GM12878 (cell line): ENCODE measurements at regions not wholly inside any gene's neighbourhood (a gene's known extent, or its start where the extent isn't known, plus 50 kb on each side); places are given as distances from the start of the nearest gene placed in this dataset.

Experiments used
- ATAC-seq: fragments of 200-7000 bp; cut with Tn5 transposase; 3 replicates; pipeline ENCODE4 v1.9.1; 2020; ENCODE audit warnings: mild to moderate bottlenecking, moderate library complexity
- BruUV-seq: library from RNA; stranded (reverse); fragments of 400-500 nt; replicated peaks from 2 replicates; lab custom pipeline; 2021; lab: Mats Ljungman, UMichigan
- CTCF ChIA-PET: fragments of 300-600 bp; sonication (Branson Sonifier 250); formaldehyde crosslinking; extraction: SDS; loops from one replicate; lab custom pipeline; 2021; ENCODE audit warnings: inconsistent platforms; lab: Yijun Ruan, JAX
- POLR2A ChIA-PET: fragments of 350-600 bp; formaldehyde crosslinking; extraction: SDS; loops from one replicate; lab custom pipeline; 2021; ENCODE audit warnings: inconsistent platforms; lab: Charles Lee
- RAD21 ChIA-PET: fragments of 300-600 bp; sonication (Branson Sonifier 250); formaldehyde crosslinking; loops from one replicate; lab custom pipeline; 2023; ENCODE audit warnings: antibody characterized with exemption; ENCODE audit not compliant: unreplicated experiment; lab: Charles Lee
- SMC1A ChIA-PET: fragments of 300-600 bp; sonication (Branson Sonifier 250); formaldehyde crosslinking; loops from one replicate; lab custom pipeline; 2023; ENCODE audit not compliant: unreplicated experiment, uncharacterized antibody; lab: Charles Lee
- DNase-seq: peaks from one replicate; pipeline ENCODE4 v3.0.0-alpha.2; 2011; ENCODE audit warnings: low read depth, low spot score
- FAIRE-seq: peaks from 3 replicates; lab custom pipeline; 2011; peaks lifted over from hg19 to GRCh38; lab: Jason Lieb, UNC
- H2AFZ ChIP-seq: 2 replicates; pipeline ENCODE4 v1.6.0; 2011; ENCODE audit warnings: low read depth, low read length, control low read depth; ENCODE audit not compliant: control insufficient read depth
- H3K27ac ChIP-seq: 2 replicates; pipeline ENCODE4 v1.5.1; 2011; ENCODE audit warnings: control low read depth; ENCODE audit not compliant: control insufficient read depth, insufficient read depth
- H3K27me3 ChIP-seq, 2 experiments: replicated peaks in 1 of 2; 2 replicates each; pipeline versions ENCODE4 v1.6.0 to v1.6.1; 2011; ENCODE audit warnings: low read length in 1 of 2; ENCODE audit not compliant: control insufficient read depth in 2 of 2, insufficient read depth in 2 of 2
- H3K36me3 ChIP-seq, 2 experiments: 2 replicates each; pipeline ENCODE4 v1.5.1; 2011; ENCODE audit warnings: low read length in 1 of 2; ENCODE audit not compliant: control insufficient read depth in 2 of 2, insufficient read depth in 2 of 2
- H3K4me1 ChIP-seq: 2 replicates; pipeline ENCODE4 v1.6.1; 2011; ENCODE audit warnings: mild to moderate bottlenecking, low read length, moderate library complexity, mixed read lengths; ENCODE audit not compliant: control insufficient read depth, insufficient read depth
- H3K4me2 ChIP-seq: 2 replicates; pipeline ENCODE4 v1.6.0; 2011; ENCODE audit warnings: control low read depth; ENCODE audit not compliant: control insufficient read depth, insufficient read depth
- H3K4me3 ChIP-seq: fragments of 200-600 bp; sonication (generic); 2 replicates; pipeline ENCODE4 v1.5.1; 2016
- H3K79me2 ChIP-seq: 2 replicates; pipeline ENCODE4 v1.6.0; 2011; ENCODE audit warnings: low read length; ENCODE audit not compliant: control insufficient read depth, insufficient read depth
- H3K9ac ChIP-seq: 2 replicates; pipeline ENCODE4 v1.8.0; 2011; ENCODE audit warnings: low read length, control low read depth, mixed read lengths; ENCODE audit not compliant: control insufficient read depth, insufficient read depth
- H3K9me3 ChIP-seq: replicated peaks from 3 replicates; pipeline ENCODE4 v1.5.1; 2011; ENCODE audit warnings: mild to moderate bottlenecking, low read length; ENCODE audit not compliant: control insufficient read depth, insufficient read depth
- H4K20me1 ChIP-seq: 2 replicates; pipeline ENCODE4 v1.6.0; 2011; ENCODE audit not compliant: control insufficient read depth, insufficient read depth
- SPI1 ChIP-seq: IDR thresholded peaks from 2 replicates; pipeline ENCODE4 v1.6.1; 2011; ENCODE audit warnings: low read depth, mild to moderate bottlenecking, low read length, moderate library complexity, borderline replicate concordance; ENCODE audit not compliant: insufficient read depth
- YY1 ChIP-seq: IDR thresholded peaks from 2 replicates; pipeline ENCODE4 v1.6.1; 2011; ENCODE audit warnings: low read depth, mild to moderate bottlenecking, low read length
- ZBTB4 ChIP-seq: fragments of 450-650 bp; formaldehyde crosslinking; IDR thresholded peaks from 2 replicates; pipeline ENCODE4 v1.4.0; 2022; ENCODE audit warnings: mild to moderate bottlenecking, moderate library complexity
- WGBS: methylation state at CpG from one replicate; pipeline ENCODE4 v1.1.6; 2016; ENCODE audit warnings: low lambda C conversion rate; ENCODE audit not compliant: insufficient replicate concordance, insufficient coverage; ENCODE audit errors: missing lambda C conversion rate; 5-methylcytosine and 5-hydroxymethylcytosine counted together
- in situ Hi-C: fragments of 300-500 bp; cut with MboI; formaldehyde crosslinking; loops from 9 replicates; pipeline ENCODE4 v1.14.3; 2018; ENCODE audit warnings: mixed read lengths
- intact Hi-C: fragments of 100-400 bp; cut with micrococcal nuclease; formaldehyde crosslinking; loops from one replicate; pipeline ENCODE4 v1.14.2; 2022; ENCODE audit not compliant: unreplicated experiment

GRCh38 chr13:53250977-53251376 lies 222.4 kb downstream of the OLFM4 start:
- ATAC-seq (no peak; the same call in 2 of the 3 replicates), DNase-seq (no peak), FAIRE-seq (no peak)
- H3K27ac ChIP-seq = no peak overlapping the region
- TF ChIP-seq ZBTB4 (CRISPR knock-in tag) (no peak), YY1 (peak; percentile 69), SPI1 (peak; percentile 90)
- ChIA-PET POLR2A (no interaction called here), CTCF (interaction anchor here (0.6 to 2.0 kb wide), 33 partner anchors 9 to 1994 kb away, joined by 3 to 30 read pairs (median 4); no protein-coding TSS in a partner anchor), SMC1A (interaction anchor here (0.7 to 3.1 kb wide), 7 partner anchors 12 to 1133 kb away, joined by 3 to 30 read pairs (median 3); no protein-coding TSS in a partner anchor), RAD21 (interaction anchor here (0.7 to 2.4 kb wide), 7 partner anchors 9 to 1994 kb away, joined by 3 to 12 read pairs (median 4); no protein-coding TSS in a partner anchor)
- H4K20me1 ChIP-seq = no peaks in the 10 kb centered on the region
- no TSS peak for BruUV-seq
- H3K36me3 ChIP-seq = no peaks in the 10 kb centered on the region
- no peak overlapping the region for H3K4me2 ChIP-seq
- intact Hi-C loops = loop anchor here (5.0 kb wide), 2 partner anchors 526 to 1996 kb away; no protein-coding TSS in a partner anchor
- no peaks in the 10 kb centered on the region for H3K4me1 ChIP-seq
- H3K9ac ChIP-seq = no peak overlapping the region
- in situ Hi-C loops = no loop called here
- H3K4me3 ChIP-seq = no peak overlapping the region
- 0% methylated on average over 1 of the region's 1 CpG for WGBS
- no peaks in the 10 kb centered on the region for H3K79me2 ChIP-seq
- H2AFZ ChIP-seq = no peak overlapping the region
- H3K27me3 ChIP-seq = no peaks in the 10 kb centered on the region
- H3K9me3 ChIP-seq = no peaks in the 10 kb centered on the region
